ENCODE measurements at regions not wholly inside any gene's neighbourhood (a gene's known extent, or its start where the extent isn't known, plus 50 kb on each side); places are given as distances from the start of the nearest gene placed in this dataset.

GRCh38 chr12:124629117-124629516 is 61.7 kb upstream of the NCOR2 start:
- Histone ChIP-seq H3K27ac (ENCODE audit: control insufficient read depth, insufficient read depth) (no peak overlapping the region), H4K20me1 (ENCODE audit: control insufficient read depth, insufficient read depth) (no peaks in the 10 kb centered on the region), H3K27me3 (replicated peaks in 1 of 2; ENCODE audit: control insufficient read depth in 2 of 2, insufficient read depth in 2 of 2, low read length in 1 of 2) (no peaks in the 10 kb centered on the region), H3K4me2 (ENCODE audit: control insufficient read depth, insufficient read depth) (no peak overlapping the region), H3K9ac (ENCODE audit: control insufficient read depth, insufficient read depth, low read length) (no peak overlapping the region), H3K9me3 (replicated peaks; ENCODE audit: control insufficient read depth, insufficient read depth, low read length) (no peaks in the 10 kb centered on the region), H3K4me3 (no peak overlapping the region), H3K4me1 (ENCODE audit: control insufficient read depth, insufficient read depth, low read length) (no peaks in the 10 kb centered on the region; the same call in 1 of the 2 replicates), H3K79me2 (ENCODE audit: control insufficient read depth, insufficient read depth, low read length) (no peaks in the 10 kb centered on the region), H3K36me3 (ENCODE audit: control insufficient read depth in 2 of 2, insufficient read depth in 2 of 2, low read length in 1 of 2) (no peaks in the 10 kb centered on the region), H2AFZ (ENCODE audit: control insufficient read depth, low read depth, low read length) (no peak overlapping the region)
- intact Hi-C loops (cut with micrococcal nuclease; ENCODE audit: unreplicated experiment) (no loop called here), in situ Hi-C loops (cut with MboI) (no loop called here)
- POLR2A ChIA-PET = no interaction called here
- TF ChIP-seq POU2F2 (IDR thresholded peaks at IDR 0.05; ENCODE audit: borderline replicate concordance, low read depth, low read length) = no peak
- TF ChIP-seq HCFC1 (IDR thresholded peaks at IDR 0.05; ENCODE audit: low read length) = no peak
- TF ChIP-seq FOXK2 (IDR thresholded peaks at IDR 0.05) = no peak
- TF ChIP-seq ATF7 (IDR thresholded peaks at IDR 0.05; ENCODE audit: low read depth) = no peak
- no peak for TF ChIP-seq IRF3 (IDR thresholded peaks at IDR 0.05)
- TF ChIP-seq CEBPZ (IDR thresholded peaks at IDR 0.05; ENCODE audit: low read depth, low read length) = no peak
- no peak for TF ChIP-seq BRCA1 (IDR thresholded peaks at IDR 0.05; ENCODE audit: low read depth, low read length)
- TF ChIP-seq RUNX3 (IDR thresholded peaks at IDR 0.05; ENCODE audit: low read length) = no peak
- TF ChIP-seq GATAD2B (conservative IDR thresholded peaks at IDR 0.05; ENCODE audit: low read depth) = no peak
- no peak for TF ChIP-seq RAD21 (IDR thresholded peaks at IDR 0.05; ENCODE audit: insufficient read depth, low read depth, low read length)
- TF ChIP-seq YBX1 (IDR thresholded peaks at IDR 0.05) = no peak
- no peak for TF ChIP-seq NBN (IDR thresholded peaks at IDR 0.05)
- no peak for TF ChIP-seq TCF3 (IDR thresholded peaks at IDR 0.05; ENCODE audit: borderline replicate concordance, insufficient read depth, low read depth, low read length)
- TF ChIP-seq SMC3 (IDR thresholded peaks at IDR 0.05; ENCODE audit: borderline replicate concordance, low read length) = no peak
- no peak for TF ChIP-seq IKZF2 (IDR thresholded peaks at IDR 0.05)
- no peak for TF ChIP-seq IRF4 (IDR thresholded peaks at IDR 0.05; ENCODE audit: low read depth, low read length)
- CTCF ChIA-PET = no interaction called here
- no peak for DNase-seq (ENCODE audit: low read depth, low spot score)
- SMC1A ChIA-PET (ENCODE audit: uncharacterized antibody, unreplicated experiment) = no interaction called here
- ATAC-seq = no peak
- 24% methylated on average over 5 of the region's 5 CpGs for WGBS (ENCODE audit: insufficient coverage, insufficient replicate concordance, low lambda C conversion rate, missing lambda C conversion rate)
- BruUV-seq (replicated peaks) = no TSS peak
- FAIRE-seq = no peak
- RAD21 ChIA-PET (ENCODE audit: unreplicated experiment) = no interaction called here
